ENCODE measurements at regions not wholly inside any gene's neighbourhood (a gene's known extent, or its start where the extent isn't known, plus 50 kb on each side); places are given as distances from the start of the nearest gene placed in this dataset.

GRCh38 chr2:176658708-176659107 lies 389.5 kb downstream of the MTX2 start:
- no peak overlapping the region for H3K4me3 ChIP-seq
- H3K27me3 ChIP-seq, result peaks cover 0 to 2% (median 0%) of the 10 kb centered on the region in 3 donors
- ATAC-seq (no peak), DNase-seq (no peak)
- in situ Hi-C loops (cut with MboI; ENCODE audit: low sequenced_read_pairs in 4 of 4) (loop anchor here in 1 of 4 donors (10.0 kb wide), 1 partner anchor 156 kb away; no protein-coding TSS in a partner anchor), intact Hi-C loops (cut with DNase I; ENCODE audit: low total_unique reads) (no loop called here)
- H3K36me3 ChIP-seq, result no peaks in the 10 kb centered on the region
- TF ChIP-seq CTCF (IDR thresholded peaks at IDR 0.05 in 4 of 5, conservative IDR thresholded peaks at IDR 0.05 in 1 of 5), result no peak
- TF ChIP-seq POLR2A (IDR thresholded peaks at IDR 0.05), result no peak
- H3K4me1 ChIP-seq, result no peaks in the 10 kb centered on the region
- H3K9me3 ChIP-seq, result no peaks in the 10 kb centered on the region
- H3K27ac ChIP-seq, result no peak overlapping the region

DNA sequence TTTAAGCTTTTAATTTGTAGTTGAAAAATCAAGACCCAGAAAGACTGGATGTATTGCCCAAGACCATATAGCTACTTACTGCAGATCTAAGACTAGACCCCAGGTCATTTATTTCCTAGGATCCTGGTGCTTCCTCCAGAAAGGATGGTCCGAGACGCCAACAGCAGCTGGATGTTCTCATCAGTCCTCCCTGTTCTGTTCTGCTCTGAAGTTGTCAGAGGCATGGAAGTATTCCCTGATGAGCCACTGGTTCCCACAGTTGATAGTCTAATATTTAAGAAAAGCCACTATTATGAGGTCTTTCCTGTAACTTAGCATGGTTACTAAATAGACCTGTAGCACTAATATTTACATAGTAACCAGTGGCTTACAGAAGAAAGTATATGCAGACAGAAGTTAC lies 393.5 kb downstream of the MTX2 start:
- Histone ChIP-seq H3K27ac (no peak overlapping the region), H3K4me3 (no peak overlapping the region), H3K27me3 (peaks cover 0 to 2% (median 0%) of the 10 kb centered on the region in 3 donors), H3K4me1 (no peaks in the 10 kb centered on the region), H3K9me3 (no peaks in the 10 kb centered on the region), H3K36me3 (no peaks in the 10 kb centered on the region)
- intact Hi-C loops (cut with DNase I; ENCODE audit: low total_unique reads) (no loop called here), in situ Hi-C loops (cut with MboI; ENCODE audit: low sequenced_read_pairs in 4 of 4) (no loop called here)
- DNase-seq (no peak), ATAC-seq (no peak)
- TF ChIP-seq CTCF (IDR thresholded peaks at IDR 0.05 in 4 of 5, conservative IDR thresholded peaks at IDR 0.05 in 1 of 5) (no peak), POLR2A (IDR thresholded peaks at IDR 0.05) (no peak)

DNA sequence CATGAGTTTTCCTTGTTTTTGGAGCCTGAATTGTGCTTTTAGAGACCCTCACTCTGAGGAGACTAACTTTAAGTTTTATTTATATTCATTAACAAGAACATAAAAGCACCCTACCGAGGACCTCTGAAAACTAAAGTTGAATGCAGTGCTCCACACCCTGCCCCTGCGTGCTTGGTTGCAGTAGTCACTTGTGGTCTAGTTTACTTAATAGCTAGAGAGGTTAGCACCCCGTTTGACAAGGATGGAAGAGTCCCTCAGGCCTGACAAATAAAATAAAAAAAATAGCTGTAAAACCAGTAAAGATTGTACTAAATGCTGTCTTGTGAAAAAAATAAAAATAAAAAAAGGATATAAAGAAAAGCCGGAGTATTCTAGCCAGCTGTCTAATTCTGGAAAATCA lies 395.2 kb downstream of the MTX2 start:
- Histone ChIP-seq H3K9me3 (no peaks in the 10 kb centered on the region), H3K36me3 (no peaks in the 10 kb centered on the region), H3K4me1 (no peaks in the 10 kb centered on the region), H3K27me3 (peaks cover 0 to 2% (median 0%) of the 10 kb centered on the region in 3 donors), H3K27ac (no peak overlapping the region), H3K4me3 (no peak overlapping the region)
- TF ChIP-seq CTCF (IDR thresholded peaks at IDR 0.05 in 4 of 5, conservative IDR thresholded peaks at IDR 0.05 in 1 of 5) (no peak), POLR2A (IDR thresholded peaks at IDR 0.05) (no peak)
- intact Hi-C loops (cut with DNase I; ENCODE audit: low total_unique reads) (no loop called here), in situ Hi-C loops (cut with MboI; ENCODE audit: low sequenced_read_pairs in 4 of 4) (no loop called here)
- no peak for DNase-seq
- no peak for ATAC-seq

- H3K9me3 ChIP-seq, result no peaks in the 10 kb centered on the region
- ATAC-seq (no peak), DNase-seq (no peak)
- H3K36me3 ChIP-seq, result no peaks in the 10 kb centered on the region
- peaks cover 0 to 2% (median 0%) of the 10 kb centered on the region in 3 donors for H3K27me3 ChIP-seq
- TF ChIP-seq CTCF (IDR thresholded peaks at IDR 0.05 in 4 of 5, conservative IDR thresholded peaks at IDR 0.05 in 1 of 5), result no peak
- TF ChIP-seq POLR2A (IDR thresholded peaks at IDR 0.05), result no peak
- in situ Hi-C loops (cut with MboI; ENCODE audit: low sequenced_read_pairs in 4 of 4), result no loop called here
- no peak overlapping the region for H3K27ac ChIP-seq
- no peaks in the 10 kb centered on the region for H3K4me1 ChIP-seq
- no peak overlapping the region for H3K4me3 ChIP-seq
- intact Hi-C loops (cut with DNase I; ENCODE audit: low total_unique reads), result no loop called here
These were observed 395.8 kb downstream of the MTX2 start for GRCh38 chr2:176665086-176665485.

DNA sequence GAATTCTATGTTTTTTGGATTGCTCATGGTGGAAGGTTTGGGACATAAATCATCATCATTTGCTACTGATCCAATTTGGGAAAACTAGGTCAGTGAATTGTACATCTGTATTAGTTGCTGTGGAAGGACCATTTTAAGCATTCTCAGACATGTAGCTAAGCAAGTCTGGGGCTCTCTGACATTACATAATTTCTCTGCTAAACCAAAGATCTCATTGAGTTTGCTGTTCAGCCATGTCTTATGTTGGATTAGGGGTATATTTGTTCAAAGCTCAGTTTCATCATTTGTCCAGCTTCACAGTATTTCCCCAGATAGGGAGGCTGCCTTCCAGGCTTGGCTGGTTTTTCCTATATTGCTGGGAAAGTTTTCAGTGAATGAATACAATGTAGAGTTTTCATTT lies 399.7 kb downstream of the MTX2 start:
- Histone ChIP-seq H3K4me3 (no peak overlapping the region), H3K9me3 (no peaks in the 10 kb centered on the region), H3K36me3 (no peaks in the 10 kb centered on the region), H3K27me3 (no peaks in the 10 kb centered on the region), H3K27ac (peak overlapping the region in 1 of 4 donors; percentile 10), H3K4me1 (no peaks in the 10 kb centered on the region)
- intact Hi-C loops (cut with DNase I; ENCODE audit: low total_unique reads) (no loop called here), in situ Hi-C loops (cut with MboI; ENCODE audit: low sequenced_read_pairs in 4 of 4) (no loop called here)
- no peak for DNase-seq
- no peak for TF ChIP-seq POLR2A (IDR thresholded peaks at IDR 0.05)
- TF ChIP-seq CTCF (IDR thresholded peaks at IDR 0.05 in 4 of 5, conservative IDR thresholded peaks at IDR 0.05 in 1 of 5), result no peak
- no peak for ATAC-seq
